ENCODE measurements at regions not wholly inside any gene's neighbourhood (a gene's known extent, or its start where the extent isn't known, plus 50 kb on each side); places are given as distances from the start of the nearest gene placed in this dataset.
"Not testable (repeated sequence)": the region's sequence is repeated elsewhere in the genome, so short reads cannot be mapped to it uniquely, and the experiment has no call there.

DNA sequence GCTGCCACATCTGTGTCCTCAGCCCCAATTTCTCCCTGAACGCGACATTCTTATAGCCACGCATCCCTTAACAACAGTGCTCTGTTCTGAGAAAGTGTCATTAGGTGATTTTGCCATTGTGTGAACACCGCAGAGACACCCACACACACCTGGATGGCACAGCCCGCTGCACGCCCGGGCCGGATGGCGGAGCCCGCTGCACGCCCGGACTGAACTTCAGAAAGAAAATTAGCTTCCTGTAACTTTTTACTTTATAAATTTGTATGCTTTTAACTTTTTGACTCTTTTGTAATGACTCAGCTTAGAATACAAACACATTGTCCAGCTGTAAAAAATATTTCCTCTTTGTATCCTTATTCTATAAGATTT lies 567.0 kb upstream of the B3GAT1 start:
- not testable (repeated sequence) for TF ChIP-seq CTCF, POLR2A (IDR thresholded peaks at IDR 0.05)

Measured in uterus (tissue), 2 donors.